ENCODE measurements at regions not wholly inside any gene's neighbourhood (a gene's known extent, or its start where the extent isn't known, plus 50 kb on each side); places are given as distances from the start of the nearest gene placed in this dataset.

GRCh38 chr9:14981291-14981950 lies 71.2 kb upstream of the FREM1 start:
- ATAC-seq: no peak
- DNase-seq (ENCODE audit: missing footprints): no peak
- intact Hi-C loops (cut with DNase I): no loop called here

- no peak for DNase-seq (ENCODE audit: missing footprints)
Measured at GRCh38 chr9:14978022-14979000, 68.1 kb upstream of the FREM1 start.

GRCh38 chr9:14967450-14968321 lies 57.5 kb upstream of the FREM1 start:
- ATAC-seq (no peak), DNase-seq (ENCODE audit: missing footprints) (no peak)
- intact Hi-C loops (cut with DNase I): no loop called here

More at GRCh38 chr9:14978022-14979000, 68.1 kb upstream of the FREM1 start:
- intact Hi-C loops (cut with DNase I): no loop called here
- peak; percentile 28 for ATAC-seq

- DNase-seq (ENCODE audit: missing footprints) (no peak), ATAC-seq (no peak)
- intact Hi-C loops (cut with DNase I): no loop called here
Measured at GRCh38 chr9:14962193-14962882, 52.1 kb upstream of the FREM1 start.

GRCh38 chr9:14961372-14962068 lies 51.3 kb upstream of the FREM1 start:
- ATAC-seq: no peak
- DNase-seq (ENCODE audit: missing footprints): no peak
- intact Hi-C loops (cut with DNase I): no loop called here

- DNase-seq (ENCODE audit: missing footprints): no peak
- ATAC-seq: no peak
Measured at GRCh38 chr9:14960881-14961280, 50.7 kb upstream of the FREM1 start.

More at GRCh38 chr9:14960881-14961280, 50.7 kb upstream of the FREM1 start:
- intact Hi-C loops (cut with DNase I): no loop called here
